ENCODE measurements at regions not wholly inside any gene's neighbourhood (a gene's known extent, or its start where the extent isn't known, plus 50 kb on each side); places are given as distances from the start of the nearest gene placed in this dataset.

GRCh38 chr2:223306371-223306770, 254.4 kb downstream of the KCNE4 start:
- no peaks in the 10 kb centered on the region for H3K27me3 ChIP-seq (ENCODE audit: control insufficient read depth in 3 of 3, insufficient read depth in 3 of 3, low read length in 3 of 3)
- FAIRE-seq = no peak
- 54 to 65% (median 61%) methylated on average over 3 of the region's 3 CpGs for WGBS, 3 donors

GRCh38 chr2:223311889-223312680, 260.1 kb downstream of the KCNE4 start:
- FAIRE-seq (no peak), DNase-seq (no peak)
- no peaks in the 10 kb centered on the region for H3K9me3 ChIP-seq (ENCODE audit: control insufficient read depth in 2 of 2, insufficient read depth in 1 of 2, low read depth in 1 of 2, low read length in 1 of 2)
- 67 to 79% (median 71%) methylated on average over 11 of the region's 11 CpGs for WGBS, 3 donors
- no peak overlapping the region for H3K4me3 ChIP-seq (ENCODE audit: low read depth in 1 of 3, low read length in 3 of 3)
- peaks cover 0 to 2% (median 0%) of the 10 kb centered on the region in 3 donors for H3K27me3 ChIP-seq (ENCODE audit: control insufficient read depth in 3 of 3, insufficient read depth in 3 of 3, low read length in 3 of 3)
- no peaks in the 10 kb centered on the region for H3K36me3 ChIP-seq (ENCODE audit: control insufficient read depth in 3 of 3, insufficient read depth in 2 of 3, low read depth in 1 of 3, low read length in 3 of 3)
- H3K4me1 ChIP-seq (ENCODE audit: control insufficient read depth in 3 of 3, insufficient read depth in 2 of 3, low read depth in 1 of 3, low read length in 2 of 3) = no peaks in the 10 kb centered on the region
- no peak overlapping the region for H3K27ac ChIP-seq (ENCODE audit: low read depth in 1 of 3, low read length in 2 of 3)

More at GRCh38 chr2:223306371-223306770, 254.4 kb downstream of the KCNE4 start:
- no peak overlapping the region for H3K27ac ChIP-seq (ENCODE audit: low read depth in 1 of 3, low read length in 2 of 3)
- no peak for DNase-seq
- H3K4me1 ChIP-seq (ENCODE audit: control insufficient read depth in 3 of 3, insufficient read depth in 2 of 3, low read depth in 1 of 3, low read length in 2 of 3) = no peaks in the 10 kb centered on the region
- H3K9me3 ChIP-seq (ENCODE audit: control insufficient read depth in 2 of 2, insufficient read depth in 1 of 2, low read depth in 1 of 2, low read length in 1 of 2) = no peaks in the 10 kb centered on the region
- H3K4me3 ChIP-seq (ENCODE audit: low read depth in 1 of 3, low read length in 3 of 3) = no peak overlapping the region
- no peaks in the 10 kb centered on the region for H3K36me3 ChIP-seq (ENCODE audit: control insufficient read depth in 3 of 3, insufficient read depth in 2 of 3, low read depth in 1 of 3, low read length in 3 of 3)

- H3K4me1 ChIP-seq (ENCODE audit: control insufficient read depth in 3 of 3, insufficient read depth in 2 of 3, low read depth in 1 of 3, low read length in 2 of 3) = no peaks in the 10 kb centered on the region
- no peak overlapping the region for H3K4me3 ChIP-seq (ENCODE audit: low read depth in 1 of 3, low read length in 3 of 3)
- H3K9me3 ChIP-seq (ENCODE audit: control insufficient read depth in 2 of 2, insufficient read depth in 1 of 2, low read depth in 1 of 2, low read length in 1 of 2) = no peaks in the 10 kb centered on the region
- no peak for FAIRE-seq
- H3K36me3 ChIP-seq (ENCODE audit: control insufficient read depth in 3 of 3, insufficient read depth in 2 of 3, low read depth in 1 of 3, low read length in 3 of 3) = no peaks in the 10 kb centered on the region
- H3K27ac ChIP-seq (ENCODE audit: low read depth in 1 of 3, low read length in 2 of 3) = no peak overlapping the region
- WGBS, 3 donors = 56 to 62% (median 57%) methylated on average over 2 of the region's 2 CpGs
- DNase-seq = no peak
- peaks cover 0 to 2% (median 0%) of the 10 kb centered on the region in 3 donors for H3K27me3 ChIP-seq (ENCODE audit: control insufficient read depth in 3 of 3, insufficient read depth in 3 of 3, low read length in 3 of 3)
Observed at GRCh38 chr2:223313101-223313500, 261.1 kb downstream of the KCNE4 start.

- no peaks in the 10 kb centered on the region for H3K36me3 ChIP-seq (ENCODE audit: control insufficient read depth in 3 of 3, insufficient read depth in 2 of 3, low read depth in 1 of 3, low read length in 3 of 3)
- FAIRE-seq (no peak), DNase-seq (no peak)
- no peak overlapping the region for H3K4me3 ChIP-seq (ENCODE audit: low read depth in 1 of 3, low read length in 3 of 3)
- peaks cover 0 to 2% (median 0%) of the 10 kb centered on the region in 3 donors for H3K27me3 ChIP-seq (ENCODE audit: control insufficient read depth in 3 of 3, insufficient read depth in 3 of 3, low read length in 3 of 3)
- H3K4me1 ChIP-seq (ENCODE audit: control insufficient read depth in 3 of 3, insufficient read depth in 2 of 3, low read depth in 1 of 3, low read length in 2 of 3) = no peaks in the 10 kb centered on the region
- H3K9me3 ChIP-seq (ENCODE audit: control insufficient read depth in 2 of 2, insufficient read depth in 1 of 2, low read depth in 1 of 2, low read length in 1 of 2) = no peaks in the 10 kb centered on the region
- 62 to 86% (median 67%) methylated on average over 2 of the region's 2 CpGs for WGBS, 3 donors
- H3K27ac ChIP-seq (ENCODE audit: low read depth in 1 of 3, low read length in 2 of 3) = no peak overlapping the region
Observed at GRCh38 chr2:223314811-223315210, 262.8 kb downstream of the KCNE4 start.

- no peaks in the 10 kb centered on the region for H3K9me3 ChIP-seq (ENCODE audit: control insufficient read depth in 2 of 2, insufficient read depth in 1 of 2, low read depth in 1 of 2, low read length in 1 of 2)
- no peaks in the 10 kb centered on the region for H3K36me3 ChIP-seq (ENCODE audit: control insufficient read depth in 3 of 3, insufficient read depth in 2 of 3, low read depth in 1 of 3, low read length in 3 of 3)
- H3K4me3 ChIP-seq (ENCODE audit: low read depth in 1 of 3, low read length in 3 of 3) = no peak overlapping the region
- FAIRE-seq (no peak), DNase-seq (no peak)
- H3K27me3 ChIP-seq (ENCODE audit: control insufficient read depth in 3 of 3, insufficient read depth in 3 of 3, low read length in 3 of 3) = peaks cover 0 to 2% (median 0%) of the 10 kb centered on the region in 3 donors
- no peak overlapping the region for H3K27ac ChIP-seq (ENCODE audit: low read depth in 1 of 3, low read length in 2 of 3)
- no peaks in the 10 kb centered on the region for H3K4me1 ChIP-seq (ENCODE audit: control insufficient read depth in 3 of 3, insufficient read depth in 2 of 3, low read depth in 1 of 3, low read length in 2 of 3)
- 65 to 83% (median 78%) methylated on average over 3 of the region's 3 CpGs for WGBS, 3 donors
Observed at GRCh38 chr2:223315813-223316212, 263.8 kb downstream of the KCNE4 start.

GRCh38 chr2:223316342-223316741, 264.4 kb downstream of the KCNE4 start:
- 47 to 53% (median 52%) methylated on average over 4 of the region's 4 CpGs for WGBS, 3 donors
- H3K4me3 ChIP-seq (ENCODE audit: low read depth in 1 of 3, low read length in 3 of 3) = no peak overlapping the region
- FAIRE-seq = no peak
- H3K27ac ChIP-seq (ENCODE audit: low read depth in 1 of 3, low read length in 2 of 3) = no peak overlapping the region
- no peaks in the 10 kb centered on the region for H3K4me1 ChIP-seq (ENCODE audit: control insufficient read depth in 3 of 3, insufficient read depth in 2 of 3, low read depth in 1 of 3, low read length in 2 of 3)
- H3K27me3 ChIP-seq (ENCODE audit: control insufficient read depth in 3 of 3, insufficient read depth in 3 of 3, low read length in 3 of 3) = peaks cover 0 to 2% (median 0%) of the 10 kb centered on the region in 3 donors
- no peaks in the 10 kb centered on the region for H3K9me3 ChIP-seq (ENCODE audit: control insufficient read depth in 2 of 2, insufficient read depth in 1 of 2, low read depth in 1 of 2, low read length in 1 of 2)
- no peaks in the 10 kb centered on the region for H3K36me3 ChIP-seq (ENCODE audit: control insufficient read depth in 3 of 3, insufficient read depth in 2 of 3, low read depth in 1 of 3, low read length in 3 of 3)
- no peak for DNase-seq

GRCh38 chr2:223319601-223320000, 267.6 kb downstream of the KCNE4 start:
- peaks cover 0 to 5% of the 10 kb centered on the region in 2 donors for H3K9me3 ChIP-seq (ENCODE audit: control insufficient read depth in 2 of 2, insufficient read depth in 1 of 2, low read depth in 1 of 2, low read length in 1 of 2)
- no peaks in the 10 kb centered on the region for H3K36me3 ChIP-seq (ENCODE audit: control insufficient read depth in 3 of 3, insufficient read depth in 2 of 3, low read depth in 1 of 3, low read length in 3 of 3)
- no peak for FAIRE-seq
- no peaks in the 10 kb centered on the region for H3K4me1 ChIP-seq (ENCODE audit: control insufficient read depth in 3 of 3, insufficient read depth in 2 of 3, low read depth in 1 of 3, low read length in 2 of 3)
- no peak for DNase-seq
- H3K4me3 ChIP-seq (ENCODE audit: low read depth in 1 of 3, low read length in 3 of 3) = no peak overlapping the region
- no peak overlapping the region for H3K27ac ChIP-seq (ENCODE audit: low read depth in 1 of 3, low read length in 2 of 3)
- H3K27me3 ChIP-seq (ENCODE audit: control insufficient read depth in 3 of 3, insufficient read depth in 3 of 3, low read length in 3 of 3) = no peaks in the 10 kb centered on the region

- DNase-seq = no peak
- 65 to 80% (median 65%) methylated on average over 5 of the region's 5 CpGs for WGBS, 3 donors
- Histone ChIP-seq H3K36me3 (ENCODE audit: control insufficient read depth in 3 of 3, insufficient read depth in 2 of 3, low read depth in 1 of 3, low read length in 3 of 3) (no peaks in the 10 kb centered on the region), H3K4me3 (ENCODE audit: low read depth in 1 of 3, low read length in 3 of 3) (no peak overlapping the region), H3K9me3 (ENCODE audit: control insufficient read depth in 2 of 2, insufficient read depth in 1 of 2, low read depth in 1 of 2, low read length in 1 of 2) (peaks cover 0 to 5% of the 10 kb centered on the region in 2 donors), H3K4me1 (ENCODE audit: control insufficient read depth in 3 of 3, insufficient read depth in 2 of 3, low read depth in 1 of 3, low read length in 2 of 3) (no peaks in the 10 kb centered on the region), H3K27me3 (ENCODE audit: control insufficient read depth in 3 of 3, insufficient read depth in 3 of 3, low read length in 3 of 3) (no peaks in the 10 kb centered on the region), H3K27ac (ENCODE audit: low read depth in 1 of 3, low read length in 2 of 3) (no peak overlapping the region)
- FAIRE-seq = no peak
Observed at GRCh38 chr2:223324402-223324801, 272.4 kb downstream of the KCNE4 start.

- H3K36me3 ChIP-seq (ENCODE audit: control insufficient read depth in 3 of 3, insufficient read depth in 2 of 3, low read depth in 1 of 3, low read length in 3 of 3) = no peaks in the 10 kb centered on the region
- no peak overlapping the region for H3K4me3 ChIP-seq (ENCODE audit: low read depth in 1 of 3, low read length in 3 of 3)
- no peaks in the 10 kb centered on the region for H3K9me3 ChIP-seq (ENCODE audit: control insufficient read depth in 2 of 2, insufficient read depth in 1 of 2, low read depth in 1 of 2, low read length in 1 of 2)
- no peaks in the 10 kb centered on the region for H3K4me1 ChIP-seq (ENCODE audit: control insufficient read depth in 3 of 3, insufficient read depth in 2 of 3, low read depth in 1 of 3, low read length in 2 of 3)
- FAIRE-seq (no peak), DNase-seq (no peak)
- H3K27me3 ChIP-seq (ENCODE audit: control insufficient read depth in 3 of 3, insufficient read depth in 3 of 3, low read length in 3 of 3) = no peaks in the 10 kb centered on the region
- H3K27ac ChIP-seq (ENCODE audit: low read depth in 1 of 3, low read length in 2 of 3) = no peak overlapping the region
- WGBS, 3 donors = 61 to 83% (median 70%) methylated on average over 1 of the region's 1 CpG
Observed at GRCh38 chr2:223328578-223328977, 273.6 kb downstream of the SCG2 start.
